NT2/D1 (cell line): ENCODE measurements at regions not wholly inside any gene's neighbourhood (a gene's known extent, or its start where the extent isn't known, plus 50 kb on each side); places are given as distances from the start of the nearest gene placed in this dataset.

Experiments used
- SUZ12 ChIP-seq: IDR thresholded peaks from 2 replicates; pipeline ENCODE4 v1.6.1; 2011; ENCODE audit not compliant: insufficient read length, insufficient read depth; ENCODE audit errors: extremely low read depth
- YY1 ChIP-seq: IDR thresholded peaks from 2 replicates; pipeline ENCODE4 v1.6.1; 2011; ENCODE audit not compliant: insufficient read length, insufficient read depth
- ZNF274 ChIP-seq: IDR thresholded peaks from 2 replicates; pipeline ENCODE4 v1.6.1; 2011; ENCODE audit warnings: mild to moderate bottlenecking, low read depth, low read length

DNA sequence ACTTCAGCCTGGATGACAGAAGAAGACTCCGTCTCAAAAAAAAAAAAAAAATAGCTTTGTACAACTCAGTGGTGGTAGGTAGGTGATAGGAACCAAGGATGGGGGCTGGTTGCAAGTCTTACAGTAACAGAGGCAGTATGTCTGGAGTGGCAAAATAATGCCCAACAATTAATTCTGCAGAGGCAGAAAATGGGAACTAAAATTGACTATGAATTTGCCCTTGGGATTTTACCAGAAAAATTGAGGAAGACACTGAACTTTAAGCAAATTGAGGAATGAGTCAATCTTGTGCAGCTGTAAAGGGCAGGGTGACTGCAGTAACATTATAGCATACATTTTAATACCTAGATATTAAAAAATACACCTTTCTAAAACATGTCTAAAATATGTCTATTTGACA, 116.1 kb upstream of the FOXN2 start:
- TF ChIP-seq ZNF274: no peak
- TF ChIP-seq SUZ12: no peak
- TF ChIP-seq YY1: no peak
